ENCODE measurements at regions not wholly inside any gene's neighbourhood (a gene's known extent, or its start where the extent isn't known, plus 50 kb on each side); places are given as distances from the start of the nearest gene placed in this dataset.

GRCh38 chr5:51746023-51746422, 362.8 kb downstream of the ISL1 start:
- TF ChIP-seq CTCF (IDR thresholded peaks at IDR 0.05; ENCODE audit: poor library complexity, severe bottlenecking) = no peak
- no peak for TF ChIP-seq REST (IDR thresholded peaks at IDR 0.05; ENCODE audit: borderline replicate concordance)
- no peak for TF ChIP-seq TAF1 (IDR thresholded peaks at IDR 0.05; ENCODE audit: low read depth)
- no peak for TF ChIP-seq POLR2AphosphoS5 (IDR thresholded peaks at IDR 0.05)

All from neural cell (in vitro differentiated cells).